Endothelial cell of umbilical vein (primary cell): ENCODE measurements at regions not wholly inside any gene's neighbourhood (a gene's known extent, or its start where the extent isn't known, plus 50 kb on each side); places are given as distances from the start of the nearest gene placed in this dataset.

ENCODE experiments used
- EZH2 ChIP-seq: IDR thresholded peaks from 2 replicates; pipeline ENCODE4 v1.6.1; 2012; ENCODE audit warnings: borderline replicate concordance, low read depth, mild to moderate bottlenecking, moderate library complexity, low read length, inconsistent platforms; ENCODE audit not compliant: severe bottlenecking
- GATA2 ChIP-seq: IDR thresholded peaks from 2 replicates; pipeline ENCODE4 v1.7.0; 2011; ENCODE audit warnings: low read depth, mild to moderate bottlenecking, moderate library complexity, mixed read lengths, low read length; ENCODE audit not compliant: insufficient read length, insufficient read depth
- JUN ChIP-seq: IDR thresholded peaks from 2 replicates; pipeline ENCODE4 v1.6.1; 2011; ENCODE audit warnings: borderline replicate concordance, low read depth; ENCODE audit not compliant: insufficient read length, insufficient read depth
- MYC ChIP-seq: IDR thresholded peaks from one replicate; pipeline ENCODE4 v1.6.1; 2011; ENCODE audit warnings: mild to moderate bottlenecking, low read depth, low read length
- POLR2A ChIP-seq: IDR thresholded peaks from 2 replicates; pipeline ENCODE4 v1.6.1; 2012; ENCODE audit warnings: low read depth, mild to moderate bottlenecking, control low read depth, low read length
- POLR2AphosphoS5 ChIP-seq: IDR thresholded peaks from 2 replicates; pipeline ENCODE4 v1.6.1; 2012; ENCODE audit warnings: low read depth, mild to moderate bottlenecking, control low read depth, low read length, moderate library complexity; ENCODE audit not compliant: insufficient read depth
- TF ChIP-seq, protein P1 (sequence below), 2 donors: IDR thresholded peaks; 1 replicate in 1 of 2; 2 replicates in 1 of 2; pipeline ENCODE4 v1.5.1; 2011; ENCODE audit warnings: low read length in 2 of 2, mild to moderate bottlenecking in 2 of 2, moderate library complexity in 2 of 2, control low read depth in 1 of 2, inconsistent platforms in 1 of 2, low read depth in 1 of 2; ENCODE audit not compliant: insufficient read depth in 1 of 2; ENCODE audit errors: extremely low read depth in 1 of 2
- TF ChIP-seq, protein P2 (sequence below): IDR thresholded peaks from 2 replicates; pipeline ENCODE4 v1.6.1; 2011; ENCODE audit not compliant: insufficient read depth, insufficient read length

DNA sequence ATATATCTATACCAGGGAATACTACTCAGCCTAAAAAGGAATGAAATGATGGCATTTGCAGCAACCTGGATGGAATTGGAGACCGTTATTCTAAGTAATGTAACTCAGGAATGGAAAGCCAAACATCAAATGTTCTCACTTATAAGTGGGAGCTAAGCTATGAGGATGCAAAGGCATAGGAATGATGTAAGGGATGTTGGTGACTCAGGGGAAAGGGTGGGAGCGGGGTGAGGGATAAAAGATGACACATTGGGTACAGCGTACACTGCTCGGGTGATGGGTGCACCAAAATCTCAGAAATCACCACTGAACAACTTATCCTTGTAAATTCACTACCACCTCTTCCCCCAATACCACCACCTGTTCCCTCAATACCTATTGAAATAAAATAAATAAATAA, 651.0 kb upstream of the AMELY start:
- TF ChIP-seq POLR2A (no peak), POLR2AphosphoS5 (no peak), EZH2 (no peak), GATA2 (no peak), JUN (no peak), MYC (no peak)
- TF ChIP-seq, protein P1, sequence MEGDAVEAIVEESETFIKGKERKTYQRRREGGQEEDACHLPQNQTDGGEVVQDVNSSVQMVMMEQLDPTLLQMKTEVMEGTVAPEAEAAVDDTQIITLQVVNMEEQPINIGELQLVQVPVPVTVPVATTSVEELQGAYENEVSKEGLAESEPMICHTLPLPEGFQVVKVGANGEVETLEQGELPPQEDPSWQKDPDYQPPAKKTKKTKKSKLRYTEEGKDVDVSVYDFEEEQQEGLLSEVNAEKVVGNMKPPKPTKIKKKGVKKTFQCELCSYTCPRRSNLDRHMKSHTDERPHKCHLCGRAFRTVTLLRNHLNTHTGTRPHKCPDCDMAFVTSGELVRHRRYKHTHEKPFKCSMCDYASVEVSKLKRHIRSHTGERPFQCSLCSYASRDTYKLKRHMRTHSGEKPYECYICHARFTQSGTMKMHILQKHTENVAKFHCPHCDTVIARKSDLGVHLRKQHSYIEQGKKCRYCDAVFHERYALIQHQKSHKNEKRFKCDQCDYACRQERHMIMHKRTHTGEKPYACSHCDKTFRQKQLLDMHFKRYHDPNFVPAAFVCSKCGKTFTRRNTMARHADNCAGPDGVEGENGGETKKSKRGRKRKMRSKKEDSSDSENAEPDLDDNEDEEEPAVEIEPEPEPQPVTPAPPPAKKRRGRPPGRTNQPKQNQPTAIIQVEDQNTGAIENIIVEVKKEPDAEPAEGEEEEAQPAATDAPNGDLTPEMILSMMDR (IDR thresholded peaks at IDR 0.05; ENCODE audit: extremely low read depth in 1 of 2, insufficient read depth in 1 of 2, low read depth in 1 of 2, low read length in 2 of 2), result no peak
- TF ChIP-seq, protein P2, sequence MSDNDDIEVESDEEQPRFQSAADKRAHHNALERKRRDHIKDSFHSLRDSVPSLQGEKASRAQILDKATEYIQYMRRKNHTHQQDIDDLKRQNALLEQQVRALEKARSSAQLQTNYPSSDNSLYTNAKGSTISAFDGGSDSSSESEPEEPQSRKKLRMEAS, result no peak
